ENCODE measurements at regions not wholly inside any gene's neighbourhood (a gene's known extent, or its start where the extent isn't known, plus 50 kb on each side); places are given as distances from the start of the nearest gene placed in this dataset.

DNA sequence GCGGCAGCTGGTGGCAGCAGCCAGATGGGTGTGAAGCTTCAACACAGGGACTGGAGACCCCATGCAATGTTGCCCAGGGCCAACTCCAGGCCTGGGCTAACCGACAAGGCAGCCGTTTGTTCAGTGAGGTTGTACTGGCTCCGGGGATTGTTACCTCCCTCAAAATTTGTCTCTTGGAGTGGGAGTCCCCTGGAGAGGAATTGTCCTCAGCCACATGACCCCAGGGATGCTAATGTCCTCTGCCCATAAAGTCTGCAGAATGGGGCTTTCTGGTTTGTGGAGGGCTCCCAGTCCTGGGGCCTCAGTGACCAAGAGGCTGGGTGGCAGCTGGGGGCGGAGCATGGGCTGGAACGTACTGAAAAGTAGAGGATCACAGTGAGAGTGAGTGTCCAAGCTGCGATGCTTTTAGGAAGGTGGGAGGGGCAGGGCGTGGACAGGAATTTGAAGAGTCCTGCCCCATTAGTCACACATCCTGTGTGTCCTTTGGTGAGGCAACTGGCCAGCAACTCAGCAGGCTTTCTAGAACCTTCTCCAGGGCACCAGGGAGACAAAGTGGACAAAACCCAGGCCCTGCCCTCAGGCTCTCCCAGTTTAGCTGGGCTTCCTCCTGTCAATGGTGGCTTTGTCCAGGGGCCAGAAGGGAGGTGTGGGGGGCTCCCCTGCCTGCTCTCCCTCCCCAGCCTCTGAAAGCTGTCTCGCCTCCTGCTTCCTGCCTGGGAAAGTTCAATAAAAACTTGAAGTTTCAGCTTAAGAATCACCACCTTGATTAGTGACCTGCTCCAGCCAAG, 114.0 kb downstream of the NSG2 start:
- POLR2A ChIA-PET, result interaction anchor here (0.8 kb wide), 1 partner anchor 74 kb away, joined by 5 read pairs; no protein-coding TSS in a partner anchor
- no peaks in the 10 kb centered on the region; a peak in 3 of 4 replicates for H3K27me3 ChIP-seq (replicated peaks in 1 of 2; ENCODE audit: control insufficient read depth in 2 of 2, insufficient read depth in 2 of 2, low read length in 1 of 2)
- H3K9ac ChIP-seq (ENCODE audit: control insufficient read depth, insufficient read depth, low read length), result no peak overlapping the region
- no peaks in the 10 kb centered on the region for H3K79me2 ChIP-seq (ENCODE audit: control insufficient read depth, insufficient read depth, low read length)
- peaks cover 2% of the 10 kb centered on the region; the same call in 1 of the 3 replicates for H3K9me3 ChIP-seq (replicated peaks; ENCODE audit: control insufficient read depth, insufficient read depth, low read length)
- no peak for ATAC-seq
- H3K4me1 ChIP-seq (ENCODE audit: control insufficient read depth, insufficient read depth, low read length), result no peaks in the 10 kb centered on the region
- intact Hi-C loops (cut with micrococcal nuclease; ENCODE audit: unreplicated experiment), result no loop called here
- RAD21 ChIA-PET (ENCODE audit: unreplicated experiment), result no interaction called here
- WGBS (ENCODE audit: insufficient coverage, insufficient replicate concordance, low lambda C conversion rate, missing lambda C conversion rate), result 36% methylated on average over 9 of the region's 9 CpGs
- H3K27ac ChIP-seq (ENCODE audit: control insufficient read depth, insufficient read depth), result no peak overlapping the region
- in situ Hi-C loops (cut with MboI), result no loop called here
- BruUV-seq (replicated peaks), result no TSS peak
- no peaks in the 10 kb centered on the region for H3K36me3 ChIP-seq (ENCODE audit: control insufficient read depth in 2 of 2, insufficient read depth in 2 of 2, low read length in 1 of 2)
- no peak overlapping the region for H2AFZ ChIP-seq (ENCODE audit: control insufficient read depth, low read depth, low read length)
- FAIRE-seq, result no peak
- no peak overlapping the region for H3K4me2 ChIP-seq (ENCODE audit: control insufficient read depth, insufficient read depth)
- SMC1A ChIA-PET (ENCODE audit: uncharacterized antibody, unreplicated experiment), result no interaction called here
- H3K4me3 ChIP-seq, result no peak overlapping the region
- CTCF ChIA-PET, result no interaction called here
- H4K20me1 ChIP-seq (ENCODE audit: control insufficient read depth, insufficient read depth), result no peaks in the 10 kb centered on the region
- no peak for DNase-seq (ENCODE audit: low read depth, low spot score)
- TF ChIP-seq, protein P1, sequence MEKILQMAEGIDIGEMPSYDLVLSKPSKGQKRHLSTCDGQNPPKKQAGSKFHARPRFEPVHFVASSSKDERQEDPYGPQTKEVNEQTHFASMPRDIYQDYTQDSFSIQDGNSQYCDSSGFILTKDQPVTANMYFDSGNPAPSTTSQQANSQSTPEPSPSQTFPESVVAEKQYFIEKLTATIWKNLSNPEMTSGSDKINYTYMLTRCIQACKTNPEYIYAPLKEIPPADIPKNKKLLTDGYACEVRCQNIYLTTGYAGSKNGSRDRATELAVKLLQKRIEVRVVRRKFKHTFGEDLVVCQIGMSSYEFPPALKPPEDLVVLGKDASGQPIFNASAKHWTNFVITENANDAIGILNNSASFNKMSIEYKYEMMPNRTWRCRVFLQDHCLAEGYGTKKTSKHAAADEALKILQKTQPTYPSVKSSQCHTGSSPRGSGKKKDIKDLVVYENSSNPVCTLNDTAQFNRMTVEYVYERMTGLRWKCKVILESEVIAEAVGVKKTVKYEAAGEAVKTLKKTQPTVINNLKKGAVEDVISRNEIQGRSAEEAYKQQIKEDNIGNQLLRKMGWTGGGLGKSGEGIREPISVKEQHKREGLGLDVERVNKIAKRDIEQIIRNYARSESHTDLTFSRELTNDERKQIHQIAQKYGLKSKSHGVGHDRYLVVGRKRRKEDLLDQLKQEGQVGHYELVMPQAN (conservative IDR thresholded peaks at IDR 0.05), result no peak
- TF ChIP-seq, protein P2, sequence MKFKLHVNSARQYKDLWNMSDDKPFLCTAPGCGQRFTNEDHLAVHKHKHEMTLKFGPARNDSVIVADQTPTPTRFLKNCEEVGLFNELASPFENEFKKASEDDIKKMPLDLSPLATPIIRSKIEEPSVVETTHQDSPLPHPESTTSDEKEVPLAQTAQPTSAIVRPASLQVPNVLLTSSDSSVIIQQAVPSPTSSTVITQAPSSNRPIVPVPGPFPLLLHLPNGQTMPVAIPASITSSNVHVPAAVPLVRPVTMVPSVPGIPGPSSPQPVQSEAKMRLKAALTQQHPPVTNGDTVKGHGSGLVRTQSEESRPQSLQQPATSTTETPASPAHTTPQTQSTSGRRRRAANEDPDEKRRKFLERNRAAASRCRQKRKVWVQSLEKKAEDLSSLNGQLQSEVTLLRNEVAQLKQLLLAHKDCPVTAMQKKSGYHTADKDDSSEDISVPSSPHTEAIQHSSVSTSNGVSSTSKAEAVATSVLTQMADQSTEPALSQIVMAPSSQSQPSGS (IDR thresholded peaks at IDR 0.05; ENCODE audit: low read length), result no peak
- TF ChIP-seq YY1 (IDR thresholded peaks at IDR 0.05; ENCODE audit: low read depth, low read length) (no peak), ZBTB11 (CRISPR knock-in tag; IDR thresholded peaks at IDR 0.05) (no peak), HDAC2 (IDR thresholded peaks at IDR 0.05) (no peak), CUX1 (IDR thresholded peaks at IDR 0.05; ENCODE audit: insufficient replicate concordance, low read depth, low read length) (no peak), SIX5 (IDR thresholded peaks at IDR 0.05; ENCODE audit: low read depth, low read length, severe bottlenecking) (no peak), MYC (IDR thresholded peaks at IDR 0.05; ENCODE audit: insufficient read depth, insufficient read length, insufficient replicate concordance, low read length, severe bottlenecking) (no peak), RELA (IDR thresholded peaks at IDR 0.05; ENCODE audit: borderline replicate concordance, partially characterized antibody) (no peak), ATF3 (IDR thresholded peaks at IDR 0.05; ENCODE audit: borderline replicate concordance, extremely low read depth, low read depth, low read length) (no peak)

Data from GM12878 (cell line).